Stimulated activated CD4-positive, alpha-beta T cell treated with anti-CD3 and anti-CD28 coated beads, Interleukin-4, amount 100 ng/mL, for 1 hour (primary cell): ENCODE measurements at regions not wholly inside any gene's neighbourhood (a gene's known extent, or its start where the extent isn't known, plus 50 kb on each side); places are given as distances from the start of the nearest gene placed in this dataset.
"Not testable (repeated sequence)": the region's sequence is repeated elsewhere in the genome, so short reads cannot be mapped to it uniquely, and the experiment has no call there.

Source experiments
- DNase-seq: peaks from one replicate; pipeline ENCODE4 v3.0.0-alpha.2; 2020

GRCh38 chr18:38250971-38251370 lies 685.4 kb upstream of the CELF4 start:
- no peak for DNase-seq

DNA sequence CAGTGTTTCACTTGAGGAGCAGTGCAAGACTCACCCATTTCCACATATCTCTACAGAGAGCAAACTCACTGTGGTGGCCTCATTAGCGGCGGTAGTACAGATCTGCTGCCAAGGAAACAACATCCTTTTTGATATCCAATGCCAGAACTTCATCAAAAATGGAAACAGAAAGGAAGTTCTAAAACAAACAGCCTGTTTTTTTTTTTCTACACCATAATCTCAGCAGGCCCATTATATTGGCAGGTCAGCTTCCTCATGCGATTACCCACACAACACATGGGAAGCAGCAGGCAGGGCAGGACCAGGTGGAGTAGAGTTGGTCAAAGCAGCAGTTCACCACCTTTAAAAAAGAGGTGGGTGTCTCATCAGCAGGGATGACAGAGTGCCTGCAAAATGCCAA lies 678.9 kb upstream of the CELF4 start:
- DNase-seq: no peak

DNA sequence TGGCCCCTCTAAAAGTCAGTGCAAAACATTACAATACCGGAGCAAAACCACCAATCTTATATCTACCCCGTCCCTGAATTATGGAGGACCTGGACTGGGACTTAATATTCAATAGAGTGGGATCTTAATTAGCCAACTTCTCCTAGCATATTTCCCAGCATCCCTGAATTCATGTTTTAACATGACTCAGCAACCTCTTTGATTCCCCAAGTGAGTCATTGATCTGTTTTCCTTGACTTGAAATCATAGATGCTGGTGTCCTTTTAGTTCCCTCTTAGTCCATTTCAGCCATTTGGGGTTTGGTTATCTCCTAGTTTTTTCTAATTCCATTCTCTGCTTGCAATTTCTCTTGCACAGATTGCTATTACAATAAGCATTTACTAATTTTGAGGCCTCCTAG lies 677.7 kb upstream of the CELF4 start:
- DNase-seq: no peak

DNA sequence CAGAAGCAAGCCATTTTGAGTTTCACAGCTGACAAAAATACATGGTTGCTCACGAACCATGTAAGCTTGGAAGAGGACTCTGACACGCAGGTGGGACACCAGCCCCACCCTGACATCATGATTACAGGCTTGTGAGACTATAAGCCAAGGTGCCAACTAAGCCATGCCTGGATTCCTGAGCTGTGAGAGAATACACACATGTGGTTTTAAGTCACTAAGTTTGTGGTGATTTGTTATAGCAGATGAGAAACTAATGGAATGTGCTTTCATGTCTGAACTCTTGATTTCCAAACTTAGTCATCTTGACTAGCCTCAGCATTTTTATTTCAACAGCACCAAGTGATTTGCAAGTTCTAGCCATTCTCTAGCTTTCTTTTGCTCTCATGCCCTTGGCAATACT lies 676.1 kb upstream of the CELF4 start:
- DNase-seq: no peak

- no peak for DNase-seq
Measured at GRCh38 chr18:38241216-38241615, 675.6 kb upstream of the CELF4 start.

DNA sequence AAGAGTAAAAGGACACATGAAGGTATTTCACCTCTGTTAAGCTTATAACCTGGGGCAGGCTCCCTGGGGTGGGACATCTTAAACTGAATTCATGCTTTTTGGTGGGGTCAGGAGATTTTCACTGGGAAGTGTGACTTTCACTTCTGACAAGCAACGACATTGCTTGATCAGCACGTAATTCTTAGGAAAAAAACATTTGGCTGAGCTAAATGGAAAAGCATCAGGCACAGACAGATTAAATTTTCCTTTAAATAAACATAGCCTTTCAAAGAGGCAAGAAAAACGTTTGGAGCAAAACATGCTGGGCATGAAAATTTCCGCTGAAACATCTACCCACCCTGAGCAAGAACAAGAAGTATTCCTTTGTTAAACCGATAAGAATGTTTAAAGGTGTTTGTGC lies 674.0 kb upstream of the CELF4 start:
- DNase-seq: no peak

DNA sequence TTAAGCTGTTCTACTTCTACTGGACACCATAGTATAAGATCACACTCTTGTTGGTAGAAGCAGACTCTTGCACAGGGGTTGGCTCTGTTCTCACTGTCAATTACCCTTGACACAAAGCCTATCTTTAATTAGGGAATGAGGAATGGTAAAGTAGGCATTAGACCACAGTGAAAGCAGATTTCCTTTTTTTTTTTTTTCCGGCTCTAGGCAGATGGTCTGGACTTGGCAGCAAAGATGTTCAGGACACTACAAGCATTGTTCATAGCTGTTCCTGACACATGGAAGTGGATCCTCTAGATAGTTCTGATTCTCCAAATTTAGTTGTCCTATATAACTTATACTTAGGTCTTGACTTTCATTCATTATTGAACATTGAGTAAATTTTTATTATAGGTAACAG lies 672.2 kb upstream of the CELF4 start:
- no peak for DNase-seq

DNA sequence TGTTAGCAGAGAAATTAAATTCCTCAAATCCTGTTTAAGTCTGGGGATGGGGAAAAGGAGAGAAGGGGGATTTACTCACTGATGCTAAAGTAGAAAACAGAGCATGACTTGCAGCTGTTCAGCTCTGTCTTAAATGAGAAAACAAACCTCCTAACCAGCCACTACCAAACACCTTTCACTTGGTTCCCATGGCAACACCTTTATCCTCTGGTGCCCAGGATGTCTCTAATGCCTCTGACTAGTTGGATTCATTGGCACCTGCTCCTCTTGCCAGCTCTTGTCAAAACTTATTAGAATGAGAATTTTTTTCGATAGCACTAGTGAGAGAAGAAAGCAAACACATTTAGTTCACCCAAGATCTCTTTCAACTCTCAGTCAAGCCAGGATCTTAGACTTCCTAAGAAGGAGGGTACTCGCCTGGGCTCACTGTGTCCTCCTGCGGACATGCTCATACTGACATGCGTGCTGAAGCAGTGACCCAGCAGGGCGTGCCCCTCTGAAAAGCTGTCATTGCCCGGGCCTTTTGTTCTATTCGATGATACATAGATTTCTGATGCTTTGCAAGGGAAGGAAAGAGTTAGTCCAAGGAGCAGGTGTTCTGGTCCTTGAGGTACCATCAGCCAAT lies 656.0 kb upstream of the CELF4 start:
- DNase-seq: no peak

DNA sequence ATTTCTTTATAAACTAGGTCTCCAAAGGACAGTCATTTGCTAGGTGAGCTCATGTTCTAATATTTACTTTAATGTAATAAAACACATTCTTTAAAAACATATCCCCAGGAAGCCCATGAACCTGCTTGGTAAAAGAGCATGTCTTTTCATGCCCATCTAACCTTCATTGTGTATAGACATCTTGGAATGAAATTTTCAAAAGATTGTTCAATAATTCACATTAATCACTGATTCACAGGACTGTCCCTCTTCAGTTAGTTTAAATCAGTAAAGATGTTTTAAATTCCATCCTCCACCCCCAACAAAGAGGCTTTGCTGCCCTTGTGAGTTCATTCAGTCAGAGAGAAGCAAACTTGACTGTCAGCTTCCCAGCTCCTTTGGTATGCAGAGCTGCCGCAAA lies 633.4 kb upstream of the CELF4 start:
- DNase-seq: no peak

- DNase-seq: no peak
Measured at GRCh38 chr18:38198526-38198925, 632.9 kb upstream of the CELF4 start.

GRCh38 chr18:38186491-38186890 lies 620.9 kb upstream of the CELF4 start:
- no peak for DNase-seq

- no peak for DNase-seq
Measured at GRCh38 chr18:38174594-38174993, 609.0 kb upstream of the CELF4 start.

- no peak for DNase-seq
Measured at GRCh38 chr18:38174173-38174572, 608.6 kb upstream of the CELF4 start.

DNA sequence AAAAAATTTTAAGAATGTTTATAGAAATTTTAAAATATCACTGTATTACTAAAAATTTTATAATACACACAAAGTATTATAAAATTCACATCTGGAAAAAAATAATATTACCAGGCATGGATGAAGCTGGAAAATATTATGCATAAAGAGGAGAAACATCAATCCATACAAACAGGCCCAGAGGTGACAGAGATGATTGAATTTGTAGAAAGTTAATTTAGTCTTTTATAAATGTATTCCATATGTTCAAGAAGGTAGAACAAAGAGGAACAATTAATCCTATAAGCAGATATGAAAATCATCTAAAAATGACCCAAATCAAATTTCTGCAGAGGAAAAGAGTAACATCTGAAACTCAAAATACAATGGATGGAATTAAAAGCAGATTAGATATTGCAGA lies 605.2 kb upstream of the CELF4 start:
- no peak for DNase-seq

DNA sequence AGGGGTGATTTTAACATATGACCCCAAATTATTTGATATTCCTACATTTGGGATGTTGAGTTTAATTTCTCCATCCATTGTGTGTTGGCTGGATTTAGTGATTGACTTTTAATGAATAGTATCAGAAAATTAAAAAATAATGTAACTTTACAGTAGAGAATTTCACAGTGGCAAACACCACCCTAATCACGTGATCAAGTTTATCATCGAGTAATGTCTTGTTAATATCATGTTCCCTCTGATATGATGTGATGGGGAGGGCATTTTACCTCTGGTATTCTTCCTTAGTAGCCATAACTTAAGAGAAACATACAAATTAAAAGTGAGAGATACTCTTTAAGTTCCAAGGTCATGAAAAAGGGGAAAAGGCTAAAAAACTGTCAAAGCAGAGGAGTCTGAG lies 602.0 kb upstream of the CELF4 start:
- no peak for DNase-seq

GRCh38 chr18:38153116-38153515 lies 587.5 kb upstream of the CELF4 start:
- not testable (repeated sequence) for DNase-seq

- DNase-seq: no peak
Measured at GRCh38 chr18:38116716-38117115, 551.1 kb upstream of the CELF4 start.

DNA sequence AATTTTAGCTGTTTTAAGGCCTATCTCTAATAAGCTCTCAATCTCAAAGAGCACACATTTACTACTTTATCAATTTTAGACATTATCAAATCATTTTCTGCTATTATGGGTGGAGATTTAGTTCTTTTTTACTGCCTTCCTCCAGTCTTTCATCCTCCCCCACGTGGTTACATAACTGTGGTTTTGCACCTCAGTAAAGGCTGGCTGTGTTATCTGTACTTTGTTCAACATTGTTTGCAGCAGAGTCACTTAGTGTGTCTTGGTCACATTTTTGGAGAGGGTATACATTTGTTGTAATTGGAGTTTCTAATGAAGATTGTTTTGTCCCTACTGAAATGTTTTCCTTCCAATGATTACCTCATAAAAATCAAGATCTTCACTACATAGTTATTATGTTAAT lies 549.6 kb upstream of the CELF4 start:
- DNase-seq: no peak

GRCh38 chr18:38087538-38087937 lies 521.9 kb upstream of the CELF4 start:
- no peak for DNase-seq

GRCh38 chr18:38081516-38081915 lies 515.9 kb upstream of the CELF4 start:
- DNase-seq: no peak

DNA sequence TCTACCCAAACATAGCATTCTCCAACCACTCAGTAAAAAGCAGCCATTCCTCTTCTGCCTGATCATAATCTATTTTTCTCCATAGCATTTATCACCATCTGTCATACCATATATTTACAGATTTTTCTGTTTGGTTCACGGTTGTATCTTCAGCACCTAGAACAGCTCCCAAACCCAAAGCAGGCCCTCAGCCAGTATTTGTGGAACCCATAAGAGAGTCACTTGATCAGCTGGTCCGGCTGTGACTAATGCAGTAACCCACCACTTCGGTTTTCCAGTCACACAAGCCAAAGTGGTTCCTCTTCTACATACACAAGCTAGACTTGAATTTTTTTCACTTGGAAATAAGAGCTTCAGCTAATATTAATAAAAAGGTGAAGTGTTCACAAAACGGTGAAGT lies 511.6 kb upstream of the CELF4 start:
- no peak for DNase-seq

DNA sequence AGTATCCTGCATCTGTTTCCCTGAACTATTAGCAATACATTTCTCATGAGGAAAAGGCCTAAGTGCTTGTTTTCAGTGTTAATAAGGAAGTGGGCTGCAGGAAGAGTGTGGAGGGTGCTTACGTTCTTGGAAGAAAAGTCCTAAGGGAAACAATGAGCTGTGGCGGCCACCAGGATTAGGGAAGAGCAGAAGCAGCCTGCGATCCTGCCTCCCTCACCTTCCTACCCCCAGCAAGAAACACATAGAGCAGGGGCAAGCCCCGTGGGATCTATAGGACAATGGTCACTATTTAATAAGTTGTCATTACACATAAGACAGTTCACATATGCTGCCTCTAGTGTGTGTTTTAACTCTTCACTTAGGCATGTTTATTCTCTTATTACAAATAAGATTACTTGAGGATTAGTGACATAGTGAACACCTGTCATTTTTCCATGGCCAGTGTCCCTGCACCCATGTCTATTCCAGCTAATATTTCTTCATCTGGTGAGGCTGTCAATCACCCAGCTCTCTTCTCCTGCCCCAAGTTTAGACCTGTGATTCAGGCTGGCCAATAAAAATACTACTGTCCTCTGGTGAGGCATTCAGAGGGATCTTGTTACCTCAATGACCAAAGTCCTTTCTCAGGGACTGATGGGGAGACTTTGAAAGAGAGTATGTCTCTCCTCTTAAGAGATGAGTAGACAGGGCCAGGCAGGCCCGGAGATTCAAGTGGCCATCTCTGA lies 510.9 kb upstream of the CELF4 start:
- DNase-seq: no peak

DNA sequence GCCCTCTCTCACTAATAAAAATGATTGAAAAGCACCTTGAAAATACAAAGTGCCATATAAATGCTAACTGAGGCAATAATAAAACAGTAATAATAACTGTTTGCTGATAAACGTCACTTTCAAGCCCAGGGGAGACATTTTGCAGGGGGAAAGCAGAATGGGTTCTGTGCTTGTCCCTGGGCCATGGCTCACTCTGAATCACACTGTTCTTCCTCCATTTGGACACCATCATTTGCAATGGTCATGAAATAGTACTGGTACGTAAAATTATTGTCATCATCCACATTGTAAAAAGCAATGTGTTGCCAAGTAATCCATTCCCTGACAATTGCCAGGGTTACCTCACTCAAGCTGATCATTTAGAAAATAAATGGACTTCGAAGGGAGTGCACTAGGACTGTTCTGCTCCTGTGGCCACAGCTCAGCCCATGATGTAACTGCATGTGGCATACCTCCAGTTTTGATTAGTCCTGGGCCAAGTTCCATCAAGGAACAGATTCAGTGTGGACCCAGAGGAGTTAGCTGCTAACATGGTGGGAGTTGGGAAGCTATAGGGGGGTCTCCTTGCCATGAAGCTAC lies 508.8 kb upstream of the CELF4 start:
- DNase-seq: no peak

GRCh38 chr18:38067821-38068220 lies 502.2 kb upstream of the CELF4 start:
- no peak for DNase-seq

GRCh38 chr18:38067086-38067485 lies 501.5 kb upstream of the CELF4 start:
- DNase-seq: no peak
